GM12865 (cell line): ENCODE measurements at regions not wholly inside any gene's neighbourhood (a gene's known extent, or its start where the extent isn't known, plus 50 kb on each side); places are given as distances from the start of the nearest gene placed in this dataset.

ENCODE experiments used
- DNase-seq: peaks from one replicate; pipeline ENCODE4 v3.0.0; 2010; ENCODE audit warnings: low read depth
- H3K4me3 ChIP-seq: 2 replicates; pipeline ENCODE4 v1.5.1; 2011; ENCODE audit warnings: mild to moderate bottlenecking, low read depth, low read length, control low read depth
- TF ChIP-seq, protein P1 (sequence below): IDR thresholded peaks from 2 replicates; pipeline ENCODE4 v1.5.1; 2011; ENCODE audit warnings: low read length, control low read depth, low read depth, inconsistent platforms; ENCODE audit not compliant: insufficient read depth; ENCODE audit errors: missing control alignments

GRCh38 chr1:118504221-118504644 is 319.2 kb upstream of the SPAG17 start:
- no peak for DNase-seq
- H3K4me3 ChIP-seq = no peak overlapping the region
- TF ChIP-seq, protein P1, sequence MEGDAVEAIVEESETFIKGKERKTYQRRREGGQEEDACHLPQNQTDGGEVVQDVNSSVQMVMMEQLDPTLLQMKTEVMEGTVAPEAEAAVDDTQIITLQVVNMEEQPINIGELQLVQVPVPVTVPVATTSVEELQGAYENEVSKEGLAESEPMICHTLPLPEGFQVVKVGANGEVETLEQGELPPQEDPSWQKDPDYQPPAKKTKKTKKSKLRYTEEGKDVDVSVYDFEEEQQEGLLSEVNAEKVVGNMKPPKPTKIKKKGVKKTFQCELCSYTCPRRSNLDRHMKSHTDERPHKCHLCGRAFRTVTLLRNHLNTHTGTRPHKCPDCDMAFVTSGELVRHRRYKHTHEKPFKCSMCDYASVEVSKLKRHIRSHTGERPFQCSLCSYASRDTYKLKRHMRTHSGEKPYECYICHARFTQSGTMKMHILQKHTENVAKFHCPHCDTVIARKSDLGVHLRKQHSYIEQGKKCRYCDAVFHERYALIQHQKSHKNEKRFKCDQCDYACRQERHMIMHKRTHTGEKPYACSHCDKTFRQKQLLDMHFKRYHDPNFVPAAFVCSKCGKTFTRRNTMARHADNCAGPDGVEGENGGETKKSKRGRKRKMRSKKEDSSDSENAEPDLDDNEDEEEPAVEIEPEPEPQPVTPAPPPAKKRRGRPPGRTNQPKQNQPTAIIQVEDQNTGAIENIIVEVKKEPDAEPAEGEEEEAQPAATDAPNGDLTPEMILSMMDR = no peak

DNA sequence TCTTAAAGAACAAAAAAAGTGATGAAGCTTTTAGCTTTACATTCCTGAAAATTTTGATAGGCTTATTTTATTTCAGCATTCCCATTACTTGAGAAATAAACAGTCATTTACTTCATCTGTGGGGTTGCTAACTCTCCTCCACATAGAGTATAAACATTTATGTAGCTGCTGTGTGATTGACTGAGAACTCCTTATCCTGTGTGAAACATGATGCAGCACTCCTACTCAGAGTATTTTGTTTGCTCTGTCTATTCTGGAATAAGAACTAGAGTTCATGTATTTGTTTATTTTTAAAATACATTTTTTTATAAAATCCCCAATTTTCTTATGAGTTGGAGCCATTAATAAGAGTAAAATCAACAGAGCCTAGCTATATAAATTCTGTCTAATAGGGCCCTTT is 318.7 kb upstream of the SPAG17 start:
- DNase-seq = no peak
- H3K4me3 ChIP-seq = no peak overlapping the region
- TF ChIP-seq, protein P1 = no peak

DNA sequence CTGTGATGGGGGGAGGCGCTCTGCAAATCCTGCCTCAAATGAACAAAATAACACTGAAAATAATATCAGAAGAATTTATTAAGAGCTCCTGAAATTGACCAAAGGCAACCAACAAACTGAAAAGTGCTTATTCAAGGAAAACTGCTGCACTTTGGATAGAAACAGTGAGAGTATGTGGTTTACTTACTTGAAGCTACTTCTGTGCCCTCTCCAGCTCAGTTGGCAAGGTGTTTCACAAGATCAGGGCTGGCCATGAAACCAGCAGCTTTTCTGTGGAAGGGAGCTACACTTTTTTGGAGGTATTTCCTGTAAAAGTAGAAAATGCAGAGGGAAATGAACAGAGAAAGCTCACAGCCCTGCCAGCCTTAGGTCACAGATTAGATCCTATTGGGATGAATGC is 310.0 kb upstream of the SPAG17 start:
- TF ChIP-seq, protein P1 = no peak
- H3K4me3 ChIP-seq = no peak overlapping the region
- no peak for DNase-seq

GRCh38 chr1:118488787-118489186 is 303.8 kb upstream of the SPAG17 start:
- H3K4me3 ChIP-seq = no peak overlapping the region
- no peak for DNase-seq
- TF ChIP-seq, protein P1 = no peak

DNA sequence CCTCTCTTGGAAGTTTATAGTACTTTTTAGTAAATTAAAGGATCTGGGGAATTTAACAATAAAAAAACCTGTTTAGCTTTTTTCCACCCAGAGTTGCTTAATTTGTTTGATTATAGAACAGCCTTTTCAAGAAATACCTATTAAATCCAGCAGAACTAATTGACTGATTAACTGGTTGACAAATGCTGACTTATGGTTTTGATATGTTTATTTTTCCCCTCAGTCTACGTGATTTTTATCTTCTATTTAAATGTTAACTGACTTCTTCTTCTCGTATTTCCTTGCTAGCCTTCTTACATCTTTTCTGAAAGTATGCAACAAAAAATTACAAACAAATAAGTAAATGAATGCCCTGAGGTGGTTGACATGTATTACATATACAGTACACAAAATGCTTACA is 302.9 kb upstream of the SPAG17 start:
- TF ChIP-seq, protein P1 = no peak
- no peak overlapping the region for H3K4me3 ChIP-seq
- no peak for DNase-seq

DNA sequence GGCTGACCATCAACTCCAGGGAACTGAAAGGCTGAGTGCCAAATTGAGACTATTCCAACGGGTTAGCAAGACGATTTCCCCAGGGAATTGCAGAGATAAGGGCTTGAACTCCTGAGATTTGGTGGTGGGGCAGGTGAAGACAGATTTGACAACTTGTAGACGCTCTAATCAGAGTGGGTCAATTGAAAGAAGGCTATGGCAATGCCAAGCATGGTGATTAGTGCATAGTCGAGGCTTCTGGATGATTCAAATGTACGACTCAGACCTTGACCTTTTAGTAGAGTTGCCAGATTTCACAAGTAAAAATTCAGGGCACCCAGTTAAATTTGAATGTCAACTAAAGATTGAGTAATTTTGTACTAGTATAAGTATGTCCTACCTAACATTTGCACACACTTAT is 302.1 kb upstream of the SPAG17 start:
- DNase-seq = no peak
- TF ChIP-seq, protein P1 = no peak
- H3K4me3 ChIP-seq = no peak overlapping the region

DNA sequence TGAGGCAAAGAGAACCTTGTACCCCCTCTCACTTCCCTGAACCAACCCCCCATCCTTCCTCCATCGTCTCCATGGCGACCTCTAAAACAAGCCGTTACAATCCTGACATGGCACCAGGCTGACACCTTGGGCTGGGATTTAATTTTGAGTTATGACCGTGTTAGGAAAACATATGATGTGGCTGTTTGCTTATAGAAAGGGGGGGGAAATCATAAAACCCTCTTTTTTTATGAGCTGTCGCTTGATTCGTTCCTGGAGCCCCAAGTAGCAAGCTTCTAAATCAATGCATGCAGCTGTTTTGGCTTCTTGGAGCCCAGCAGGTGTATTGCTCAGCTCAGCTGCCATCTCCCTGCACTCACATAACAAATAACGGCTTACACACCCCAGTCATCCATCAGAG is 301.2 kb upstream of the SPAG17 start:
- no peak overlapping the region for H3K4me3 ChIP-seq
- no peak for DNase-seq
- TF ChIP-seq, protein P1 = no peak
